ENCODE measurements at regions not wholly inside any gene's neighbourhood (a gene's known extent, or its start where the extent isn't known, plus 50 kb on each side); places are given as distances from the start of the nearest gene placed in this dataset.

- DNase-seq = peak; percentile 22
- Mint-ChIP-seq H3K27me3 (ENCODE audit: insufficient read depth) (peaks cover 1% of the 10 kb centered on the region), H3K4me1 (peaks cover 2% of the 10 kb centered on the region), H3K4me3 (no peak overlapping the region), H3K9me3 (no peaks in the 10 kb centered on the region), H3K36me3 (ENCODE audit: low read depth) (no peaks in the 10 kb centered on the region), H3K27ac (no peak overlapping the region)
- H3K27ac ChIP-seq (ENCODE audit: low read depth, low read length) = no peak overlapping the region
- no peak for TF ChIP-seq CTCF (conservative IDR thresholded peaks at IDR 0.05)
- H3K9ac ChIP-seq (ENCODE audit: extremely low read depth, low read length, poor library complexity, severe bottlenecking) = no peak overlapping the region
- no peaks in the 10 kb centered on the region for H3K9me3 ChIP-seq (ENCODE audit: control insufficient read depth, low read length)
- WGBS, 2 experiments (ENCODE audit: insufficient coverage in 1 of 2, insufficient read length in 1 of 2) = 82 to 85% methylated on average over 4 of the region's 4 CpGs
- H3K4me3 ChIP-seq (ENCODE audit: low read length) = no peak overlapping the region
- H3K4me1 ChIP-seq (ENCODE audit: control insufficient read depth, insufficient read depth, low read length) = no peaks in the 10 kb centered on the region
- no peaks in the 10 kb centered on the region for H3K36me3 ChIP-seq (ENCODE audit: control insufficient read depth, insufficient read depth, low read length)
- H3K27me3 ChIP-seq (ENCODE audit: control insufficient read depth, insufficient read depth, low read length, poor library complexity, severe bottlenecking) = no peaks in the 10 kb centered on the region
Observed at GRCh38 chr2:19750136-19750535, 151.6 kb downstream of the TTC32 start.

GRCh38 chr2:19749507-19749836, 152.3 kb downstream of the TTC32 start:
- no peaks in the 10 kb centered on the region for H3K4me1 ChIP-seq (ENCODE audit: control insufficient read depth, insufficient read depth, low read length)
- Mint-ChIP-seq H3K27me3 (ENCODE audit: insufficient read depth) (peaks cover 1% of the 10 kb centered on the region), H3K36me3 (ENCODE audit: low read depth) (no peaks in the 10 kb centered on the region), H3K27ac (no peak overlapping the region), H3K4me1 (peaks cover 2% of the 10 kb centered on the region), H3K4me3 (no peak overlapping the region), H3K9me3 (no peaks in the 10 kb centered on the region)
- 83 to 85% methylated on average over 2 to 3 of the region's 3 CpGs for WGBS, 2 experiments (ENCODE audit: insufficient coverage in 1 of 2, insufficient read length in 1 of 2)
- H3K27me3 ChIP-seq (ENCODE audit: control insufficient read depth, insufficient read depth, low read length, poor library complexity, severe bottlenecking) = no peaks in the 10 kb centered on the region
- H3K9ac ChIP-seq (ENCODE audit: extremely low read depth, low read length, poor library complexity, severe bottlenecking) = no peak overlapping the region
- no peak overlapping the region for H3K27ac ChIP-seq (ENCODE audit: low read depth, low read length)
- DNase-seq = peak; percentile 29
- no peak for TF ChIP-seq CTCF (conservative IDR thresholded peaks at IDR 0.05)
- no peaks in the 10 kb centered on the region for H3K36me3 ChIP-seq (ENCODE audit: control insufficient read depth, insufficient read depth, low read length)
- no peak overlapping the region for H3K4me3 ChIP-seq (ENCODE audit: low read length)
- no peaks in the 10 kb centered on the region for H3K9me3 ChIP-seq (ENCODE audit: control insufficient read depth, low read length)

- no peaks in the 10 kb centered on the region for H3K4me1 ChIP-seq (ENCODE audit: control insufficient read depth, insufficient read depth, low read length)
Observed at GRCh38 chr2:19748711-19749506, 152.9 kb downstream of the TTC32 start.

More at GRCh38 chr2:19748711-19749506, 152.9 kb downstream of the TTC32 start:
- Histone ChIP-seq H3K9me3 (ENCODE audit: control insufficient read depth, low read length) (no peaks in the 10 kb centered on the region), H3K27me3 (ENCODE audit: control insufficient read depth, insufficient read depth, low read length, poor library complexity, severe bottlenecking) (no peaks in the 10 kb centered on the region), H3K4me3 (ENCODE audit: low read length) (no peak overlapping the region), H3K27ac (ENCODE audit: low read depth, low read length) (no peak overlapping the region), H3K9ac (ENCODE audit: extremely low read depth, low read length, poor library complexity, severe bottlenecking) (no peak overlapping the region), H3K36me3 (ENCODE audit: control insufficient read depth, insufficient read depth, low read length) (no peaks in the 10 kb centered on the region)
- Mint-ChIP-seq H3K36me3 (ENCODE audit: low read depth) (no peaks in the 10 kb centered on the region), H3K9me3 (no peaks in the 10 kb centered on the region), H3K27me3 (ENCODE audit: insufficient read depth) (peaks cover 1% of the 10 kb centered on the region), H3K4me1 (peaks cover 2% of the 10 kb centered on the region), H3K27ac (no peak overlapping the region), H3K4me3 (no peak overlapping the region)
- TF ChIP-seq CTCF (conservative IDR thresholded peaks at IDR 0.05) = no peak
- peak; percentile 17 for DNase-seq
- WGBS, 2 experiments (ENCODE audit: insufficient coverage in 1 of 2, insufficient read length in 1 of 2) = 90 to 93% methylated on average over 8 to 15 of the region's 16 CpGs
